Anterior cingulate cortex (tissue), 58 donors: ENCODE measurements at regions not wholly inside any gene's neighbourhood (a gene's known extent, or its start where the extent isn't known, plus 50 kb on each side); places are given as distances from the start of the nearest gene placed in this dataset.
A peak's percentile ranks its signal among the peaks of the same experiment; 100 is the strongest.

Experiments
- DNase-seq, 58 donors: peaks; one replicate each; lab custom pipeline; 2025; lab: John Stamatoyannopoulos, UW

- DNase-seq = no peak
Observed at GRCh38 chr6:3996349-3996748, 82.6 kb downstream of the FAM217A start.

- peak in 2 of 58 donors; percentile 45 to 49 for DNase-seq
Observed at GRCh38 chr6:3997177-3997770, 81.7 kb downstream of the FAM217A start.

GRCh38 chr6:3999800-4000661 lies 78.9 kb downstream of the FAM217A start:
- DNase-seq = no peak

- DNase-seq = no peak
Observed at GRCh38 chr6:4004249-4004648, 74.7 kb downstream of the FAM217A start.

GRCh38 chr6:4008324-4009047 lies 70.5 kb downstream of the FAM217A start:
- peak in 1 of 58 donors; percentile 10 for DNase-seq

GRCh38 chr6:4009486-4009885 lies 69.5 kb downstream of the FAM217A start:
- no peak for DNase-seq

GRCh38 chr6:4010048-4010447 lies 68.9 kb downstream of the FAM217A start:
- no peak for DNase-seq

GRCh38 chr6:4010689-4011090 lies 68.2 kb downstream of the FAM217A start:
- no peak for DNase-seq

- no peak for DNase-seq
Observed at GRCh38 chr6:4012826-4013225, 66.1 kb downstream of the FAM217A start.

- DNase-seq = no peak
Observed at GRCh38 chr6:4017058-4017739, 61.7 kb downstream of the FAM217A start.

- DNase-seq = no peak
Observed at GRCh38 chr6:4017834-4018170, 61.1 kb downstream of the FAM217A start.

GRCh38 chr6:4018171-4018923 lies 60.6 kb downstream of the FAM217A start:
- peak; percentile 56 to 95 (median 90) for DNase-seq
